ENCODE measurements at regions not wholly inside any gene's neighbourhood (a gene's known extent, or its start where the extent isn't known, plus 50 kb on each side); places are given as distances from the start of the nearest gene placed in this dataset.
A peak's percentile ranks its signal among the peaks of the same experiment; 100 is the strongest.

DNA sequence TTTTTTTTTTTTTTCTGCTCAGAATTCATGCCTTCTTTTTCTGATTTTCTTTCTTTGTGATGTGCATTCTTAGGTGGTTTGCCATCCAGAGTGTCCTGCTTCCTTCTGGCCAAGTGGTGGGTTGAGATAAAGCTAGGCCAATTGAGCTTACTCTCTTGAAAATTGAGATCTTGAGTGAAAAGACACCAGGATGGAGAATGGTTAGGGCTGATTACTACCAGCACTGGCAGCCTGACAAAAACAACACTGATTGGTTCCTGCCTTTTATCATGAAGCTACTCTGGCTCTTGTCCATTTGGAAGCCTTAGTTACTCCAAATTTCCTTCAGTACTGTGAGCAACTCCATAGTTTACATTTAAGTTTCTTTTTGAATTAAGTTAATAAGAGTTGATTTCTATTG, 404.0 kb downstream of the PPARGC1A start:
- Histone ChIP-seq H3K27me3 (ENCODE audit: control insufficient read depth in 5 of 5, insufficient read depth in 4 of 5, low read length in 5 of 5) (no peaks in the 10 kb centered on the region), H3K4me3 (ENCODE audit: low read depth in 1 of 5, low read length in 5 of 5) (no peak overlapping the region), H3K4me1 (ENCODE audit: control insufficient read depth in 5 of 5, insufficient read depth in 5 of 5, low read length in 5 of 5) (peaks cover 0 to 20% (median 5%) of the 10 kb centered on the region in 5 donors), H3K9ac (ENCODE audit: low read length in 5 of 5) (no peak overlapping the region), H3K27ac (ENCODE audit: low read depth, low read length) (no peak overlapping the region), H3K36me3 (ENCODE audit: control insufficient read depth in 5 of 5, insufficient read depth in 5 of 5, low read length in 5 of 5) (no peaks in the 10 kb centered on the region), H3K9me3 (ENCODE audit: control insufficient read depth in 5 of 5, low read length in 5 of 5) (no peaks in the 10 kb centered on the region)

- Histone ChIP-seq H3K9me3 (ENCODE audit: control insufficient read depth in 5 of 5, low read length in 5 of 5) (no peaks in the 10 kb centered on the region), H3K27ac (ENCODE audit: low read depth, low read length) (no peak overlapping the region), H3K36me3 (ENCODE audit: control insufficient read depth in 5 of 5, insufficient read depth in 5 of 5, low read length in 5 of 5) (no peaks in the 10 kb centered on the region), H3K9ac (ENCODE audit: low read length in 5 of 5) (no peak overlapping the region), H3K27me3 (ENCODE audit: control insufficient read depth in 5 of 5, insufficient read depth in 4 of 5, low read length in 5 of 5) (no peaks in the 10 kb centered on the region), H3K4me3 (ENCODE audit: low read depth in 1 of 5, low read length in 5 of 5) (no peak overlapping the region), H3K4me1 (ENCODE audit: control insufficient read depth in 5 of 5, insufficient read depth in 5 of 5, low read length in 5 of 5) (peaks cover 0 to 20% (median 5%) of the 10 kb centered on the region in 5 donors)
Measured at GRCh38 chr4:23484689-23485088, 405.2 kb downstream of the PPARGC1A start.

DNA sequence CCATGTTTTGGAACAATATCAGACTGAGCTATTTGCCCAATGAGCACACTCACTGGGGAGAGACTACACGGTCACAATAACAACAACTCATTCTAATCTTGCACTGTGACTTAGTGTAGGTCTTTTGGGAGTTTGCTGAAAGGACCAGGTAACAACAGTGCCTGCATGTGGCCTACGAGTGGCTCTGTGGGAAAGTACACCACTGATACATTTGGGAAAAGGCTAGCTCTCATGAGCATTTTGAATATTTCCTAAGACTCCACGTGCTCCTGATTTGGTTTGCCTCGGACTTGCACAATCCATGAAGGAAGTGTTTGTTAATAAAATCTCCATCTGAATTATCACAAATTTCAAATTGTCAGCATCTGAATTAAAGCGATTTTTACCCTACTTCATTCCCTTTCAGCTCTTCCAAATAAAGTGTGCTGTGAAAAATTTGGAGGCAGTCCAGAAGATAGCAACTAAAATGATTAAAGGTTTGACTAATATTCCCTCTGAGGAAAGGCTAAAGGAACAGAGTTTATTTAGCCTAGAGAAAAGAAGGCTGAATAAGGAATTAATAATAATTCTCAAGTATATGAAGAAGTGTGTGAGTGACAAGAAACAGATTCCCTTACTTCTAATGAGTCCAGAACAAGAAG, 406.4 kb downstream of the PPARGC1A start:
- Histone ChIP-seq H3K9me3 (ENCODE audit: control insufficient read depth in 5 of 5, low read length in 5 of 5) (no peaks in the 10 kb centered on the region), H3K9ac (ENCODE audit: low read length in 5 of 5) (no peak overlapping the region), H3K27ac (ENCODE audit: low read depth, low read length) (peak overlapping the region; percentile 19), H3K4me3 (ENCODE audit: low read depth in 1 of 5, low read length in 5 of 5) (peak overlapping the region in 1 of 5 donors; percentile 17), H3K4me1 (ENCODE audit: control insufficient read depth in 5 of 5, insufficient read depth in 5 of 5, low read length in 5 of 5) (peaks cover 0 to 20% (median 5%) of the 10 kb centered on the region in 5 donors), H3K36me3 (ENCODE audit: control insufficient read depth in 5 of 5, insufficient read depth in 5 of 5, low read length in 5 of 5) (no peaks in the 10 kb centered on the region), H3K27me3 (ENCODE audit: control insufficient read depth in 5 of 5, insufficient read depth in 4 of 5, low read length in 5 of 5) (no peaks in the 10 kb centered on the region)

- Histone ChIP-seq H3K9ac (ENCODE audit: low read length in 5 of 5) (no peak overlapping the region), H3K27me3 (ENCODE audit: control insufficient read depth in 5 of 5, insufficient read depth in 4 of 5, low read length in 5 of 5) (no peaks in the 10 kb centered on the region), H3K36me3 (ENCODE audit: control insufficient read depth in 5 of 5, insufficient read depth in 5 of 5, low read length in 5 of 5) (no peaks in the 10 kb centered on the region), H3K4me1 (ENCODE audit: control insufficient read depth in 5 of 5, insufficient read depth in 5 of 5, low read length in 5 of 5) (peaks cover 0 to 20% (median 5%) of the 10 kb centered on the region in 5 donors), H3K9me3 (ENCODE audit: control insufficient read depth in 5 of 5, low read length in 5 of 5) (no peaks in the 10 kb centered on the region), H3K4me3 (ENCODE audit: low read depth in 1 of 5, low read length in 5 of 5) (no peak overlapping the region), H3K27ac (ENCODE audit: low read depth, low read length) (no peak overlapping the region)
Measured at GRCh38 chr4:23481566-23481965, 408.3 kb downstream of the PPARGC1A start.

DNA sequence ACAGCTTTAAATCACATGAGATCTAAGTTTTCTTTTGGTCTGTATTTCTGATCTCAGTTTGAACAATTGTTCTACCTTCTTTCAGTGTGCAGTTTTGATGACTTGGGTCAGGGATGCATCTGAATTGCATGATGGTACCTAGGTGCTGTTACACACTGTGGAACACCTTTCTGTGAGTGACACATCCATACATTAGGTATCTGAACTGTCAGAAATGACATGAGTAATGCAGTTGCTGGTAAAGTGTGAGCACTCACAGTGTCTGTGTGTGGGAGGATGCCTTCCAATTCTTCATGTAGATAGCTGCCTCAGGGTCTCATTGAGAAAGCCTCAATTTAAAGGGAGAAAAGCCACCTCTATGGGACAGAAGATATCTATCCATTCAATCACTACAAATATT, 411.9 kb downstream of the PPARGC1A start:
- Histone ChIP-seq H3K36me3 (ENCODE audit: control insufficient read depth in 5 of 5, insufficient read depth in 5 of 5, low read length in 5 of 5) (no peaks in the 10 kb centered on the region), H3K4me3 (ENCODE audit: low read depth in 1 of 5, low read length in 5 of 5) (no peak overlapping the region)

DNA sequence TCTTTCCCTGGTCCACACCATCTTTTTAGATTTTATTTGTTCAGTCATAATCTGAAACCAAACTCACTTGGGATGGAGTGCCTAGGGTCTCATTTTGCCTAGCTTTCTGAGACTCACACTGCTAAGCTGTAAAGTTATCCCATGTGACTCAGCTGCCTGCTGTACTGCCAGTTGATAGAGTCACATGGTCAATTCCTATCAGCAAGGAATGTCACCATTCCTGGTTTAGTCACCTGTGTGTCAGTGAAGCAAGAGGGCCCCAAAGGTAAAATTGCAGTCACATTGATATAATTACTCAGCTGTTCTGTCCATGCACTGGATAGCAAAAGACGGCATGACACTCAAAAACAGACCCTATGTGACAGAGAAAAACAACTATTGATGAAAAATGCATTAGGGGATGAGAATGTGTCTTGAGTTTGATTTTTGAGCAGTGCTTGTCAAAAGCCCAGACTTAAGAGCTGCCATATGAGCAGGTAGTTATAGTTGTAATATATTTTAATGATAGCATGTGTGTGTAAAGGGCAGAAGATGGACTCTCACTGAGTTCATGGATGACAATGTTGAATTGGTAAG, 413.2 kb downstream of the PPARGC1A start:
- no peaks in the 10 kb centered on the region for H3K27me3 ChIP-seq (ENCODE audit: control insufficient read depth in 5 of 5, insufficient read depth in 4 of 5, low read length in 5 of 5)
- H3K4me3 ChIP-seq (ENCODE audit: low read depth in 1 of 5, low read length in 5 of 5), result no peak overlapping the region
- H3K27ac ChIP-seq (ENCODE audit: low read depth, low read length), result no peak overlapping the region
- H3K4me1 ChIP-seq (ENCODE audit: control insufficient read depth in 5 of 5, insufficient read depth in 5 of 5, low read length in 5 of 5), result no peaks in the 10 kb centered on the region
- H3K36me3 ChIP-seq (ENCODE audit: control insufficient read depth in 5 of 5, insufficient read depth in 5 of 5, low read length in 5 of 5), result no peaks in the 10 kb centered on the region
- no peak overlapping the region for H3K9ac ChIP-seq (ENCODE audit: low read length in 5 of 5)
- peaks cover 0 to 5% (median 0%) of the 10 kb centered on the region in 5 donors for H3K9me3 ChIP-seq (ENCODE audit: control insufficient read depth in 5 of 5, low read length in 5 of 5)

More for the DNA sequence above, 411.9 kb downstream of the PPARGC1A start:
- Histone ChIP-seq H3K4me1 (ENCODE audit: control insufficient read depth in 5 of 5, insufficient read depth in 5 of 5, low read length in 5 of 5) (no peaks in the 10 kb centered on the region), H3K9ac (ENCODE audit: low read length in 5 of 5) (no peak overlapping the region), H3K9me3 (ENCODE audit: control insufficient read depth in 5 of 5, low read length in 5 of 5) (no peaks in the 10 kb centered on the region), H3K27me3 (ENCODE audit: control insufficient read depth in 5 of 5, insufficient read depth in 4 of 5, low read length in 5 of 5) (no peaks in the 10 kb centered on the region), H3K27ac (ENCODE audit: low read depth, low read length) (no peak overlapping the region)

- Histone ChIP-seq H3K27me3 (ENCODE audit: control insufficient read depth in 5 of 5, insufficient read depth in 4 of 5, low read length in 5 of 5) (no peaks in the 10 kb centered on the region), H3K36me3 (ENCODE audit: control insufficient read depth in 5 of 5, insufficient read depth in 5 of 5, low read length in 5 of 5) (peaks cover 0 to 3% (median 0%) of the 10 kb centered on the region in 5 donors), H3K9me3 (ENCODE audit: control insufficient read depth in 5 of 5, low read length in 5 of 5) (peaks cover 4 to 21% (median 14%) of the 10 kb centered on the region in 5 donors), H3K4me1 (ENCODE audit: control insufficient read depth in 5 of 5, insufficient read depth in 5 of 5, low read length in 5 of 5) (no peaks in the 10 kb centered on the region), H3K9ac (ENCODE audit: low read length in 5 of 5) (no peak overlapping the region), H3K27ac (ENCODE audit: low read depth, low read length) (no peak overlapping the region), H3K4me3 (ENCODE audit: low read depth in 1 of 5, low read length in 5 of 5) (no peak overlapping the region)
Measured at GRCh38 chr4:23463071-23463470, 426.8 kb downstream of the PPARGC1A start.

- Histone ChIP-seq H3K9ac (ENCODE audit: low read length in 5 of 5) (no peak overlapping the region), H3K36me3 (ENCODE audit: control insufficient read depth in 5 of 5, insufficient read depth in 5 of 5, low read length in 5 of 5) (no peaks in the 10 kb centered on the region), H3K9me3 (ENCODE audit: control insufficient read depth in 5 of 5, low read length in 5 of 5) (no peaks in the 10 kb centered on the region), H3K27me3 (ENCODE audit: control insufficient read depth in 5 of 5, insufficient read depth in 4 of 5, low read length in 5 of 5) (no peaks in the 10 kb centered on the region), H3K4me1 (ENCODE audit: control insufficient read depth in 5 of 5, insufficient read depth in 5 of 5, low read length in 5 of 5) (peaks cover 0 to 9% (median 7%) of the 10 kb centered on the region in 5 donors), H3K27ac (ENCODE audit: low read depth, low read length) (no peak overlapping the region), H3K4me3 (ENCODE audit: low read depth in 1 of 5, low read length in 5 of 5) (no peak overlapping the region)
Measured at GRCh38 chr4:23458054-23458453, 431.8 kb downstream of the PPARGC1A start.

DNA sequence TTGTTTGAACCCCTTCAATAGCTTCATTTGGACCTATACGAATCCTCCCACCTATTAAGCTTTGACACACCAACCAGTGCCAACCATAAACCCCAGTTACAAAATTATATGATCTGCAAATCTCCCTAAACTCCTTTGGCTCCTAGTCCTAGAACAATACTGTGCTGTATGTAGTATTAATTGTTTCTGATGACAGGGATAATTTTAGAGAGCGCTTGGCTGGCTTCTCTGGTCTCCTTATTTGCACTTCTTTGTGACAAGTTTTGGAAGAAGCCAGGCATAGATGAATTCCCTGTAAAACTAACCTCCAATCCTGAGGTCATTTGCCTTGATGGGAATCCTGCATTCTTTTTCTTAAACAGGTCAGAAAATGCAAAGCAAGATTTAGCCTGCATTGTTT, 433.0 kb downstream of the PPARGC1A start:
- Histone ChIP-seq H3K4me3 (ENCODE audit: low read depth in 1 of 5, low read length in 5 of 5) (no peak overlapping the region), H3K9ac (ENCODE audit: low read length in 5 of 5) (no peak overlapping the region), H3K36me3 (ENCODE audit: control insufficient read depth in 5 of 5, insufficient read depth in 5 of 5, low read length in 5 of 5) (no peaks in the 10 kb centered on the region), H3K27me3 (ENCODE audit: control insufficient read depth in 5 of 5, insufficient read depth in 4 of 5, low read length in 5 of 5) (no peaks in the 10 kb centered on the region), H3K27ac (ENCODE audit: low read depth, low read length) (no peak overlapping the region), H3K4me1 (ENCODE audit: control insufficient read depth in 5 of 5, insufficient read depth in 5 of 5, low read length in 5 of 5) (peaks cover 0 to 15% (median 7%) of the 10 kb centered on the region in 5 donors), H3K9me3 (ENCODE audit: control insufficient read depth in 5 of 5, low read length in 5 of 5) (no peaks in the 10 kb centered on the region)

DNA sequence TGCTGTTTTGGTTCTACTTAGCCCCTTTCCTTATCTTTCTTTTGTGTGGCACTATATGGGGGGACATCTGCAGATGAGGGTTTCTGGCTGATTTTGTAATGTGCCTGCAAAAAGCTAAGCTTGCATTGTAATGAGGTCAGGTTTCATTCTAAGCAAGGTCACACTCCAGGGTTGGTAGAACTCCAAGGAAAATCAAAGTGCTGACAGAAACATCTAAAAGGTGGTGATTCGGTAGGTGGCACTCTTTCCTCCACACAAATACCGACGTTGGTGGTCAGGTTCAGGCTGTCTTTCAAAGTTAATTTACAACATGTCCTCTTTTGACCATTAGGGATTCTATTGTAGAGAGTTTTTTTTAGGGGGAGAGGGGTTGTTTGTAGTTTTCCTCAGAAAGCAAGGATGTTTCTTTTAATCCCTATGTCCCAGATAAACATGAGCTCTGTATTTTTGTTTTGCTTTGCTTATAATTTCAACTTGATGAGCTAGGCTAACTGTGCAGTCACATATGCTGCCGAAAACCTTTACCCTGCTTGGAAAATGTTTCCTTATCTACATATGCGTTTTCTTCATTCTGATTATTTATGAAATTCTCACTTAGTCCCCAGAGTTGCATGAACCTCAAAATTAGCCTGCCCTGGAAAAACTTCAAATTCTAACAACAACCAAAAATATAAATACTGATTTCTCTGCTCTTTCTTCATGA, 434.2 kb downstream of the PPARGC1A start:
- H3K27ac ChIP-seq (ENCODE audit: low read depth, low read length), result no peak overlapping the region

More for the DNA sequence above, 434.2 kb downstream of the PPARGC1A start:
- H3K27me3 ChIP-seq (ENCODE audit: control insufficient read depth in 5 of 5, insufficient read depth in 4 of 5, low read length in 5 of 5), result no peaks in the 10 kb centered on the region
- no peaks in the 10 kb centered on the region for H3K9me3 ChIP-seq (ENCODE audit: control insufficient read depth in 5 of 5, low read length in 5 of 5)
- H3K4me3 ChIP-seq (ENCODE audit: low read depth in 1 of 5, low read length in 5 of 5), result no peak overlapping the region
- no peak overlapping the region for H3K9ac ChIP-seq (ENCODE audit: low read length in 5 of 5)
- peaks cover 0 to 15% (median 7%) of the 10 kb centered on the region in 5 donors for H3K4me1 ChIP-seq (ENCODE audit: control insufficient read depth in 5 of 5, insufficient read depth in 5 of 5, low read length in 5 of 5)
- no peaks in the 10 kb centered on the region for H3K36me3 ChIP-seq (ENCODE audit: control insufficient read depth in 5 of 5, insufficient read depth in 5 of 5, low read length in 5 of 5)
